ENCODE measurements at regions not wholly inside any gene's neighbourhood (a gene's known extent, or its start where the extent isn't known, plus 50 kb on each side); places are given as distances from the start of the nearest gene placed in this dataset.
A peak's percentile ranks its signal among the peaks of the same experiment; 100 is the strongest.

- no peak for DNase-seq
Observed at GRCh38 chr12:111193977-111194702, 174.8 kb downstream of the PHETA1 start.

GRCh38 chr12:111193496-111193895 lies 175.4 kb downstream of the PHETA1 start:
- DNase-seq: no peak

DNA sequence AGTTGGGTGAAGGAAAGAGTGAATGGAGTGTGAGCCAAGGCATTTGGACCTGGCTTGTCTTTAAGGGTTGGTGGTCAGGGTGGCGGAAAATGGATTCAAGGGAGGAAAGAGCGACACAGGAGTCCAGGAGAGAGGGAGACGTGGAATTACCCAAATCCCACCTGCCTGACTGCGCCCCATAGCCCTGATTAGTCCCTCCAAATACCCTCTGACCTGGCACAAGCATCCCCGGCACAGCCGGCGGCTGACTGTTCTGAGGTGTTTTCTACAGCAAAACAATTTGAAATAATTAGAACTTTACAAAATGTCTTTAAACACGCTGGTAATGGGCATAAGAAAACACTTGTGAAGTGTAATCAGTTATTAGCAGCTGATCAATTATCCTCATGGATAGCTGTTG lies 175.8 kb downstream of the PHETA1 start:
- DNase-seq: no peak

- DNase-seq: no peak
Observed at GRCh38 chr12:111192647-111193046, 176.2 kb downstream of the PHETA1 start.

- no peak for DNase-seq
Observed at GRCh38 chr12:111190741-111191526, 178.0 kb downstream of the PHETA1 start.

- DNase-seq: no peak
Observed at GRCh38 chr12:111189792-111190191, 179.1 kb downstream of the PHETA1 start.

GRCh38 chr12:111188436-111188835 lies 180.5 kb downstream of the PHETA1 start:
- DNase-seq: no peak

GRCh38 chr12:111186347-111186746 lies 182.5 kb downstream of the PHETA1 start:
- DNase-seq: no peak

DNA sequence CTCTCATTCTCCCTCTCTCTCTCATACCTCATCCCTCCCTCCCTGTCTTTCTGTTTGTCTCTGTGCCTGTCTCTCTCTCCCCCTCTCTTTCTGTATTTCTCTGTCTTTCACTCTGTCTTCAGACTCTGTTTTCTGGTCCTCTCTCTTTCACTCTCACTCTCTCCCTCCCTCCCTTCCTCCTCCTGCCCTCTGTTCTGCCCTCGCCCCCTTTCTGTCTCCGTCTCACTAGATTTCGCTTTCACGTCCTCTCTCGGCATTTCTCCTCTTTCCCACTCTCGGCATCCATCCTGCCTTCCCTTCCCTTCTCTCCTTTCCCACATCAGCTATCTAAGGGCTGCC lies 183.0 kb downstream of the PHETA1 start:
- no peak for DNase-seq

- no peak for DNase-seq
Observed at GRCh38 chr12:111185206-111185888, 183.5 kb downstream of the PHETA1 start.

DNA sequence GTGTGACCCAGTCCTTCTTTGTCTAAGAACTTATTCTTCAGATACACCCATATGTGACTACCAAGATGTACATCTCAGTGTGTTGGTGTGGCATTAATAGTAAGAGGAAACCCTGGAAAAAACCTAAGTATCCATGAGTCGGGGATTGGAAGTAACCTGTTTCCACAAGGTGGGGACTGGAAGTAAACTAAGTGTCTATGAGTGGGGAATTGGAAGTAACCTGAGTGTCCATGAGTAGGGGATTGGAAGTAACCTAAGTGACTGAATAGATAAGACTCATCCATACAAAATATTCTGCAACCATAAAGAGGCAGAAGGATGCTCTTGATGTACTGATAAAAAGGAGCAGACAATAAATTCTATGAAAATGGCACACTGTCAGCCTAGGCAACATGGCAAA lies 184.7 kb downstream of the PHETA1 start:
- DNase-seq: no peak

DNA sequence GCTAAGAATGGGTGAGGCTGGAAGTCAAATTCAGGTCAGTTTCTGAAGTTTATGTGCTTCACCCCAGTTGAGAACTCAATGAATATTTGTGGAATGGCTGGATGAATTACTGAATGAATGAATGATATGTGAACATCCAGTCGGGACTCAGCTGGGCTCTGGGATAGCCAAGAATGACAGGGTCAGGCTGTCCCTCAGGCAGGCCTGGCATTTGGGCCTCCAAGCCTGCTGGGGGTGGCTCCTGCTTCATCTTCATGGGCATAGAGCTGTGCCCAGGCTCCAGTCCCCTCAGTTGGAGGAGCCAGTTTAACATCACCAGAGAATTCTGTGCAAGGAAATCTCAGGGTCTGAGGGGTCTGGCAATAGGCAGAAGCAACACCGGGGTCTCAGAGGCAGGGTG lies 185.8 kb downstream of the PHETA1 start:
- DNase-seq: no peak

DNA sequence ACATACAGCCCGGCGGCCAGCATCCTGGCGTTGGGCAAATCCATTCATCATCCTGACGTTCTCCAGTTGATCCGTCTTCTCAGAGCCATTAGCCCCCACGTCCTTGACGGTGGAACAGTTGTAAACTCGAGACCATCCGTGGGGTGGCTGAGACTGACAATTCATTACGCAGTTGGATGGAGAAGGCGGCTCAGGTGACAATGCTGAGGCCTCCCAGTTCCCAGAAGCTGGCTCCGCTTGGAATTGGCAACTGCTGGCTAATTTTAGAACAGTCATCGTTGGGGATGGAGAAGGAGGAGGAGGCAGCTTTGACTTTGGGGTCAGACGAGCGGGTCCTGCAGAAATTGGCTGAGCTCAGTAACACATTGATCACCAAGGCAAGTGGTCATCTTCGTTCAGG lies 186.5 kb downstream of the PHETA1 start:
- DNase-seq: no peak

- DNase-seq: peak; percentile 20
Observed at GRCh38 chr12:111181143-111181726, 187.7 kb downstream of the PHETA1 start.

DNA sequence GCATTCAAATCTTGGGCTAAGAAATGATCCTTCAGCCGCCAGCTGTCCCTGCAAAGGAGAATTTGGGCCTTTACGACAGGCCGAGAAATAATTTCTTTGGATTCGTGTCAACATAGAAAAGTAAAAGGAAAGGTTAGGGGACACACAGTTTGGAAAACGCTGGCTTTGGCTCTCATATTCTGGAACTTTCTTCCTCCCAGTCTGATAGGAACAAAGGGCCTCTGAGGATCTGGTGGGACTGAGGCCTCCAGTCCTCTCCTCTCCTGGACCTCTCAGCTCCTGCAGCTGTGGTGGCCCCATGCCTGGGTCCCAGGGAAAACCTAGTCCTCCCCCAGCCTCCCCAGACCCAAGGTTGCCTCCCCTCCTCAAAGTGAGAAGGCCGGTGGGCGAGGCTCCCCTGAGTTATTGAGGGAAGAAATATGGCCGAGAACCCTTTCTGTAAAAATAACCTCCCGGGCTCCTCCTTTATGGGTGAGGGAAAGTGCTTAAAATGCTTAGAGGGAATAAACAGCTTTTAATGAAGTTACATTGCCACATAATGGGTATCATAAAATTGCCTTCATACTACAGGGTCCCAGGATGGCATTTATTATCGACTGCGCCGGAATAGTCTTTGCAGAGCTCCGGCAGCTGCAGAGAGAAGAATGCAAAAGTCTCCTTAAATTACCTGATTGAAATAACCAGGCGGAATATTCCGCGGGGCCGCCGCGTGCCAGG lies 188.3 kb downstream of the PHETA1 start:
- DNase-seq: no peak

GRCh38 chr12:111178181-111179081 lies 190.5 kb downstream of the PHETA1 start:
- DNase-seq: no peak

DNA sequence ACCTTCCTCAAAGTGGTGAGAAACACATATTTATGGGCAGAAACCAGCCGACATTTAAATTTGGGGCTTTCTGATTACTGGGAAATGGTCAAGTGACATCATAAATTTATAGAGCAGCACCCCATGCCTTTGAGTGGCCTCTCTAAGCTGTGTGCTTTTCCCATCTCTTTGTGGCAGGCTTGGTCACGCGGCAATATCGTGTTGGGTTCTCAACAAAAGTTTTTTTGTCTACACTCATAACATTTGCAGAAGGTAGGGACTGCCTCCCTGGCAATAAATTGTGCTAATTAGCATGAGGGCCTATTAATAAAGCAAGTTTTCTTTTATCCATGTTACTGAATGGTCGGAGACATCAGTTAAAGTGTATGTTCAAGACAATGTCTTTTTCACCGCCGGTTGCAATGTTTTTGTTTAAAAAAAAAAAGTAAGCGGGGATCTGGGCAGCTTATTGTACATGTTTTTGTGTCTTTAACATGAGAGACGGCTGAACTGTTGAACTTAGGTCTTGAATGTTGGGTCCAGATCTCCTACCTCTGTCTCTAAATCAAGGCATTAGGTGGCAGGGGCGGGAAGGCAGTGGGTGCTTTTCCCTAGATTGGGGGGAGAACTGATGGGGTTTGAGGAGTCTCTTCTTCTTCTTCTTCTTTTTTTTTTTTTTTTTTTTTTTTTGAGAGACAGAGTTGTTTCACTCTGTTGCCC lies 193.3 kb downstream of the PHETA1 start:
- no peak for DNase-seq

DNA sequence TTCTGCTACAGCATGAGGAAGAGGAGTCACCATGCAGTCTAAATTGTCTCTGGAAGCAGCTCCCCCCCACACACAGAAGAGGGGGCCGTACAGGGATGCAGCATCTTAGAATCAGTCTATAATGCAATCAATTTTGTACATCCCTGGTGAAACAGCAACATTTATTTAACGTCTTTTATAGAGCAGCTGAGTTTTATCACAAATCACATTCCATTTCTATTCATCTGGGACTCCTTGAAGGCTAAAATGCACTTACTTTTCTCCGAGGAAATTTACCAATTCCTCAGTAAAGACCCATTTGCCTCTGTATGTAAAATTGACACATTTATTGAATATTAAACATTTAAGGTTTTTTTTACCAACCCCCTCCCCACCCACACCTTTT lies 193.9 kb downstream of the PHETA1 start:
- no peak for DNase-seq

DNA sequence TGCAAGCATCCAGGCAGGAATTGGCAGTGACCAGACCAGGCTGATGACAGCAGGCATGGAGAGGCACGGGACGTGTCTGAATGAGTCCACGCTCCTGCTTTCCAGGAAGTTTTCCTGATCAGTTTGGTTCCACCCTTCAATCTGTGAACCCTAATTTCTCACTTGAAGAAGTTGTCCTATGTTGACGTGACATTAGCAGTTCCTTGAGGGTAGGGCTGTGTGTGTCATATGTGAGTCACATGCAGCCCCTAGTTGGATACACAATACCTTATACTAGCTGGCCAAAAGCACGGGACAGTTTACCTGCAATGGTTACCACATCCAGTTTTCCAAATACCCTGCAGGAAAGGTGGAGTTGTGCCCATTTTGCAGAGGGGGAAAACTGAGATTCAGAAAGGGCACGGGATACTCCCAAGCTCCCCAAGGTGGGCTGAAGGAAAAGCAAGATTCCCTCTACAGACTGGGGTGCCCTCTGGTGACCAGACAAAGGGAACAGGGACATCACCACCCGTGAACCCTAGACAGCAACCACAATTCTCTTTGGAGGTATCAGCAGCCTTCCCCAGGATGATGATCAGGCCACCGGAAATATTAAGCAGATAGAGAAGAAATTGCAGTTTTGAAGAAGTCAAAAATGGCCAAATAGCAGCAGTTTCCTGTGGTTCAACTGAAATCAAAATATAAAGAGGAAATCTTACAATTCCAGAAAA lies 194.5 kb downstream of the PHETA1 start:
- DNase-seq: no peak

DNA sequence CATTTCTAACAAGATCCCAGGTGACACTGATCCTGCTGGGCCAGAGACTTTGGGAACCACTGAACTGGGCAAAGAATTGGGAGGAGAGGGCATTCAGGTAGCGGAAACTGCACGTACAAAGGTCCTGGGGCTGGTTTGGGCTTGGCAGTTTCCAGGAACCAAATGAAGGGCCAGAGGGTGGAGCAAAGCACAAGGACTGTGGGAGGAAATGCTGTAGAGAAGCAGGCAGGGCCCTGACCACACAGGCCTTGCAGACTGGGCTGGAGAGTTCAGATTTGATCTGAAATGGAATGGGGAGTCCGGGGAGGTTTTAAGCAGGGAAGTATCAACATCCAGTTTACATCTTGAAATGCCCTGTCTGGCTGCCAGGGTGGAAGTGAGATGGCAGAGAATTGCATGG lies 195.1 kb downstream of the PHETA1 start:
- DNase-seq: no peak

DNA sequence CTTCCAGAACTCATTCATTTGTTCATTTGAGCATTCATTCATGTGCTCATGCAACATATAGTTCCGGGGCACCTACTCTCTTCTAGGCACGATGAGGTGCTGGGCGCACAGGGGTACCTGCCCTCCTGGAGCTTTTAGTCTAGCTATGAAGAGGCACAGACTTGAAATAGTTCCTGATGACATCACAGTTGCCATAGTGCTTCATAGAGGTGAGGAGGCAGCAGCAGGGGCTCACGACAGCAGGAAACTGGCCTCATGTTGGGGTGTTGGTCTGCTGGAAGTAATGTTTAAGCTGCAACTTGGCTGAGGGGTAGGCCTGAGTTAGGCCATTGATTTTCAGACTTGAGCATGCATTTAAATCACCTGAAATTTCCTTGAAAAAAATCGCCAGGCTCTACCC lies 195.5 kb downstream of the PHETA1 start:
- no peak for DNase-seq
